WI38 (cell line): ENCODE measurements at regions not wholly inside any gene's neighbourhood (a gene's known extent, or its start where the extent isn't known, plus 50 kb on each side); places are given as distances from the start of the nearest gene placed in this dataset.

Experiments used
- H3K4me3 ChIP-seq: 2 replicates; pipeline ENCODE4 v1.5.1; 2011; ENCODE audit warnings: low read depth, mild to moderate bottlenecking, control low read depth, low read length
- TF ChIP-seq, protein P1 (sequence below): IDR thresholded peaks from 2 replicates; pipeline ENCODE4 v1.5.1; 2012; ENCODE audit warnings: low read depth, mild to moderate bottlenecking, control low read depth, low read length

DNA sequence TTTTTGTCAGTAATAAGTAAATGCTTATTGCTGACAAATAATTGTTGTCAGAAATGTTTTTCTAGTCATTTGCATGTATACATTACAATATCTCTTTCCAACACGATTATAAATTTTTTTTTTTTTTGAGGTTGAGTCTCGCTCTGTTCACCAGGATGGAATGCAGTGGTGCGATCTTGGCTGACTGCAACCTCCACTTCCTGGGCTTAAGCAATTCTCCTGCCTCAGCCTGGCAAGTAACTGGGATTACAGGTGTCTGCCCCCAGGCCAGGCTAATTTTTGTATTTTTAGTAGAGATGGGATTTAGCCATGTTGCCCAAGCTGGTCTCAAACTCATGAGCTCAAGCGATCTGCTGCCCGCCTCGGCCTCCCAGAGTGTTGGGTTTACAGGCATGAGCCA, 72.0 kb upstream of the ATF3 start:
- H3K4me3 ChIP-seq = no peak overlapping the region
- TF ChIP-seq, protein P1, sequence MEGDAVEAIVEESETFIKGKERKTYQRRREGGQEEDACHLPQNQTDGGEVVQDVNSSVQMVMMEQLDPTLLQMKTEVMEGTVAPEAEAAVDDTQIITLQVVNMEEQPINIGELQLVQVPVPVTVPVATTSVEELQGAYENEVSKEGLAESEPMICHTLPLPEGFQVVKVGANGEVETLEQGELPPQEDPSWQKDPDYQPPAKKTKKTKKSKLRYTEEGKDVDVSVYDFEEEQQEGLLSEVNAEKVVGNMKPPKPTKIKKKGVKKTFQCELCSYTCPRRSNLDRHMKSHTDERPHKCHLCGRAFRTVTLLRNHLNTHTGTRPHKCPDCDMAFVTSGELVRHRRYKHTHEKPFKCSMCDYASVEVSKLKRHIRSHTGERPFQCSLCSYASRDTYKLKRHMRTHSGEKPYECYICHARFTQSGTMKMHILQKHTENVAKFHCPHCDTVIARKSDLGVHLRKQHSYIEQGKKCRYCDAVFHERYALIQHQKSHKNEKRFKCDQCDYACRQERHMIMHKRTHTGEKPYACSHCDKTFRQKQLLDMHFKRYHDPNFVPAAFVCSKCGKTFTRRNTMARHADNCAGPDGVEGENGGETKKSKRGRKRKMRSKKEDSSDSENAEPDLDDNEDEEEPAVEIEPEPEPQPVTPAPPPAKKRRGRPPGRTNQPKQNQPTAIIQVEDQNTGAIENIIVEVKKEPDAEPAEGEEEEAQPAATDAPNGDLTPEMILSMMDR = no peak

DNA sequence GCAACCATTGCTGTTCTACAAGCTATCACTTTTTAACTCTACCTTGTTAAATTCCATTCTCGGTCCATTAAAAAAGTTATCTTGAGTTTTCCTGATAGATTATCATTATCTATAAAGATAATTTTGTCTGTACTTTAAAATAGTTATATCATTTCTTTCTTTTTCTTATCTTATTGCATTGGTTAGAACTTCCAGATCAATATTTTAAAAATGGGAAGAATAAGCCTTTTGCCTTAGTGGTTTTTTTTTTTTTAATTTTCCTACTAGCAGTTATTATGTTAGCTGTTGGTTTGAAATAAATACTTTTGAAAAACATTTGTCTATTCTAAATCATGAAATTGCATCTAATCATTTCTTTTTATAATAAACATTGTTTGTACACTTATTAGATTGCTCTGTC, 71.0 kb upstream of the ATF3 start:
- TF ChIP-seq, protein P1 = no peak
- no peak overlapping the region for H3K4me3 ChIP-seq

DNA sequence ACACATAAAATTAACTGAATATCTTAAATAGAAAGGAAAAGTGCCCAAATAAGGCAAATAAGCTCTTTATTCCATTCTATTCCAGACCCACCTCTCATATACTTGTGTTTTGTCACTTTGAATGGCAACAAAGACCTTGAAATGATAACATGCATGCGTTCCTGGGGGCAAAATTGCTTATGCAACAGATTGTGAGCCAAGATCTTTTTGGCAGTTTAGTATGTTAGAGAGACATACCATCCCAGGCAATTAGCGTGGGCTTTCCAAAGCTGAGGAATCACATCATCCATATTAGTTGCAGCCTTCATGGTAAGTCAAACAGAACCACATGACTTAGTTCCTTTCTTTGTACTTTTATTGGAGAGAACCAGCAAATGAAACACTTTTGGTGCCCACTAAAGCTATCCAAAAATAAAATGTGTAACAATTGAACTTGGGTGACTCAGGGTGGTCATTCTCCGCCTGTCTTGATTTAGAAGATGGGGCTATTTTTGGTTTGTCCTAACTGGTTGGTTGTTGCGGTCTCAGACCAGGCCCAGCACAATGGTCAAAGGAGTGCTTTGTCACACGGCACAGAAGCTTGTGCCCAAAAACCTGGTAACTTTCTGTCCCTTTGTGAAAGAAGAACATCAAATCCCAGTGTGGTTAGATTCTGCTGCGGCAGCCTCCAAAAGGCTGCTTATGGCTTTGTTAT, 68.7 kb upstream of the ATF3 start:
- TF ChIP-seq, protein P1 = no peak
- H3K4me3 ChIP-seq = no peak overlapping the region

DNA sequence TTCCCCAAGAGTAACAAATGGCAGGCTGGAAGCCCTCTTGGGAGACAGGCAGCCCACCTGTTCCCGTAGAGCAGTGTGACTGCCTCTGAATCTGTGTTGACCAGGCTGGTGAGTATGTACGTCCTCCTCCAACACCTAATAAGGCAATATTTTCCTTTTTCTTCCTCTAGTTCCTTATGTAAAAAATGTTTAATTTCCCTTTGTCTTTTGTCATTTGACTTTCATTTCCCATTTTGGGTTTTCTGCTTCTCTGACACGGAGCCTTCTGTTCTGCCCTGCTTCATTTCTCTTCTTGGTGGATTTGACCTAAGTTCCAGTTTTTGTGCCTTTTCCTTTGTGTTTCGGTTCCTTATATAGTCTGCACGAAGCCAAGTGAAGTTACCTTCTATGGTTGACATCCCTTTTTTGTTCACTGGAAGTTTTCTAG, 65.8 kb upstream of the ATF3 start:
- TF ChIP-seq, protein P1 = no peak

DNA sequence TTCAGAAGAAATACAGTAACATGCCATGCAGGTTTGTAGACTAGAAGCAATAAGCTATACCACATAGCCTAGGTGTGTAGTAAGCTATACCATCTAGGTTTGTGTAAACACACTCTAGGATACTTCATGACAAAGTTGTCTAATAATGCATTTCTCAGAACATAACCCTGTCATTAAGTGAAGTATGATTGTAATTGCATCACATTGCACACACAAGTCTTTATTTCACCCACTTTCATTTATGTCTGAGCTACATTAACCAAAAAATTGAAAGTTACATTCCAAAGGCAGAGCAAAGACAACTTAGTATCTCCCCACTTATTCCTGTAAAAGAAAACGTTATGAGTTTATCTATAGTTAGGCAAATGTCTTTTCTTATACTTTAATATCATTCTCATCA, 64.5 kb upstream of the ATF3 start:
- no peak overlapping the region for H3K4me3 ChIP-seq
- TF ChIP-seq, protein P1 = no peak

More for the DNA sequence above, 65.8 kb upstream of the ATF3 start:
- H3K4me3 ChIP-seq = no peak overlapping the region

DNA sequence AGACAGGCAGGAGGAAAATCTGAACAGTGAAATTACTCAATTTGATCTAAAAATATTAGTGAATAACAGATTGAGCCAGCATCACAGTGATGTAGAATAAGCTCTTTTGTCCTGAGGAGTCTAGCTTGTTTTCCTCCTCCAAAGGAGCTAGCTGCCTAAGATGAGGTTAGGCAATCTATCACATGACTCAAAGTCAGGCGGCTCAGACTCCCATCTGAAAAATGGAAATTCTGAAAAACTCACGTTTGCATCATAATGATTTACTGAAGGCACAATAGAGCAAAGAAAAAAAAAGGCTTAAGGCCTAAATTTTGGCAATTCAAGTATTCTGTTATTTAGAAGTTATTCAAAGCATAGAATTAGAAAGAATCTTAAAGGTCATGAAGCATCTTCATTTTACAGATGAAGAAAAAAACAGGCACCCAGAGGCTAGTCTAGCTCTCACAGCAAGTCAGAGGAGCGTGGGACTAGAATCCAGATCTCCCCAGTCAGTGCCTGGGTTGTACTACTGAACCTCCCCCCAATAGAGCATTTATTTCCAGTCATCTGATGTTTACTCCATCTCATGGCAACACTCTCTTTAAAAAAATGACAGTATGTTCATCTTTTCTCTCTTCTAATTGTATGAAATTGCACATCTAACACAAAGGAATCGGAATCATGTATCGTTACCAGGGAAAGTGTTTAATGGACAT, 62.5 kb upstream of the ATF3 start:
- TF ChIP-seq, protein P1 = no peak

DNA sequence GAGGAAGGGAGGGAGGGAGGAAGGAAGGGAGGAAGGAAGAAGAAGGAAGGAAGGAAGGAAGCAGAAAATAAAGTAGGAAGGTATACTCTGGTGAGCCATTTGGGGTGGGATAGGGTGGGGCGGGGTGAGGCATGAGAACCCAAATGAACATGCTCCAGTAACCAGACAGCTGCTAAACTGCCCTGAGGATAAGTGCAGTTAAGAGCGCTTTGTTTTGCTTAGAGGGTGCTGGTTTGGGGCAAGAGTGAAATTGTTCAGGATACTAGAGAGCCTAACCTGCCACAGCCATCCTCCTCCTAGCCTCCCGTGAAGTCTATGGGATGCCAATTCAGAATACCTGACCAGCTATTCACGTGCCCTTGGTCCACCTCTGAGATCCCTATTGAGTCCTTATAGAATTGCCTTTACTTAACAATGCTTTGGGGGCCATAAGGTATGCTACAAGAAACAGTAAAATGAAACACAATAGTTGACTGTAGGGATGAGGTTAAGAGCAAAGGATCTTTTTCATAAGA, 59.0 kb upstream of the ATF3 start:
- no peak overlapping the region for H3K4me3 ChIP-seq
- TF ChIP-seq, protein P1 = no peak

More for the DNA sequence above, 62.5 kb upstream of the ATF3 start:
- no peak overlapping the region for H3K4me3 ChIP-seq
